KBM-7 (cell line): ENCODE measurements at regions not wholly inside any gene's neighbourhood (a gene's known extent, or its start where the extent isn't known, plus 50 kb on each side); places are given as distances from the start of the nearest gene placed in this dataset.
"Not testable (repeated sequence)": the region's sequence is repeated elsewhere in the genome, so short reads cannot be mapped to it uniquely, and the experiment has no call there.

ENCODE experiments used
- DNase-seq: peaks from one replicate; pipeline ENCODE4 v3.0.0-alpha.2; 2015
- in situ Hi-C: fragments of 300-500 bp; cut with MboI; formaldehyde crosslinking; loops from 2 replicates; pipeline ENCODE4 v1.14.3; 2020; ENCODE audit warnings: low sequenced_read_pairs, low pct_unique_long_range_greater_than_20kb, mixed read lengths

DNA sequence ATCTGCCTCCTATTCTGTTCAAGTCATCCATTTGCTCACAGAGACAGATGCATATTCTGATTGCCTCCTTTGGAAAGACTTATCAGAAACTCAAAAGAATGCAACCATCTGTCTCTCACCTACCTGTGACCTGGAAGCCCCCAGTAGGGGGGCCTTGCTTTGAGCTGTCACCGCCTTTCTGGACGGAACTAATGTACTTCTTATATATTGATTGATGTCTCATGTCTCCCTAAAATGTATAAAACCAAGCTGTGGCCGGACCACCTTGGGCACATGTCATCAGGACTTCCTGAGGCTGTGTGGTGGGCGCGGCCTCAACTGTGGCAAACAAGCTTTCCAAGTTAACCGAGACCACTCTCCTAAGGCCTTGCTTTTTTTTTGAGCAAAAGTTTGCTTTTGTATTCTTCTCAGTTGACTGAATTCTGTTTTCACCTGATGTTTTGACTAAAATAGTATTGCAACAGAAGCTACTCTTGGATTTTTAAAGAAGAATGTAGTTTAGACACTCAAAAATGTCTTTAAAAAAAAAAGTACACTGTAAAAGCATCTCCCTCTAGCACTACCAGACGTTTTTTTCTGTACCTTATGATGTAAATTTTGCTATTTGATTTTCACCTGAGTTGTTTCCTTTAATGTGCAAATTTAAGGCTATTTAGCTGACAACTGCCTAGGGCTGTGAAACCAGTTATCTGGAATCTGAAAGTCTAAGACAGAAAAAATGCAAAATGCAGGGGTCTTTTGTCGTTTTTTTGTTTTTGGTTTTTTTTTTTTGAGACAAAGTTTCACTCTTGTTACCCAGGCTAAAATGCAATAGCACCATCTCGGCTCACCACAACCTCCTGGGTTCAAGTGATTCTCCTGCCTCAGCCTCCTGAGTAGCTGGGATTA, 298.8 kb upstream of the SGCG start:
- in situ Hi-C loops, result not testable (repeated sequence)

DNA sequence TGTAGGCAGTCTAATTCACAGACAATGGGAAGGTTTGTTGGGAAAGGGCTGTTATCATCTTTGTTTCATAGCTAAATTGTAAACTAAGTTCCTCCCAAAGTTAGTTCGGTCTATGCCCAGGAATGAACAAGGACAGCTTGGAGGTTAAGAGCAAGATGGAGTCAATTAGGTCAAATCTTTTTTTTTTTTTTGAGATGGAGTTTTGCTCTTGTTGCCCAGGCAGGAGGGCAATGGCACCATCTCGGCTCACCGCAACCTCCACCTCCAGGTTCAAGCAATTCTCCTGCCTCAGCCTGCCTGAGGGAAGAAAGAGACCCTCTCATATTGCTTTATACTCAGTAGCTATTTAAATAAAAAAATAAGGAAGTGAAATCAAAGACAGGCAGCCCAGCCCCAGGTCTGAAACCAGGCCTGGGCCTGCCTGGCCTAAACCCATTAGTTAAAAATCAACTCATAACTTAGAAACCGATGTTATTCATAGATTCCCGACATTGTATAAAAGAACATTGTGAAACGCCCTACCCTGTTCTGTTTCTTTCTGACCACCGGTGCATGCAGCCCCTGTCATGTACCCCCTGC, 297.4 kb upstream of the SGCG start:
- DNase-seq, result no peak
- in situ Hi-C loops, result no loop called here

More for the DNA sequence above, 298.8 kb upstream of the SGCG start:
- DNase-seq, result not testable (repeated sequence)

DNA sequence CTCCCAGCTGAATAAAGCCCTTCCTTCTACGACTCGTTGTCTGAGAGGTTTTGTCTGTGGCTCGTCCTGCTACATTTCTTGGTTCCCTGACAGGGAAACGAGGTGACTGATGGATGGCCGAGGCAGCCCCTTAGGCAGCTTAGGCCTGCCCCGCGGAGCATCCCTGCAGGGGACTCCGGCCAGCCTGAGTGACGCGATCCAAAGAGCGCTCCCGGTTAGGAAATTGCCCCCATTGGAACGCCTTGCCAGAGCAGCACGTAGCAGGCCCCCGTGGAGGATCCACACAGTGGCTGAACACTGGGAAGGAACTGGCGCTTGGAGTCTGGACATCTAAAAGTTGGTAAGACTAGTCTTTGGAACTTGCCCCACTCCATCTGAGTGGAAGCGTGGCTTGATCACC, 296.8 kb upstream of the SGCG start:
- DNase-seq, result no peak
- in situ Hi-C loops, result no loop called here

DNA sequence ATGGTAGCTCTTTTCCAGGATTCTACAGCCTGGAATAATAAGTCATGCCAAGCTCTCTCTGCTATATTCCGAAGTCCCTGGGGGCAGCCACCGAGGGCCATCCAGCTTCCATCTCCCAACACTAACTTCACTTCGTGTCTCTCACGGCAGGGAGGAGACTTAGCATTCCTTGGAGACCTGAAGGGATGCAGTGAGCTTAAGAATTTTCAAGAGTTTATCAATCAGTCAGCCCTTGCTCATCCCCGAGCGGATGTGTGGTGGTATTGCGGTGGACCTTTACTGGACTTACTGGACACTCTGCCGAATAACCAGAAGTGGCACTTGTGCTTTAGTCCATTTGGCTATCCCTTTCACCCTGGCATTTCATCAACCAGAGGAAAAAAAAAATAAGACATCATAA, 294.7 kb upstream of the SGCG start:
- in situ Hi-C loops, DNase-seq: not testable (repeated sequence)

DNA sequence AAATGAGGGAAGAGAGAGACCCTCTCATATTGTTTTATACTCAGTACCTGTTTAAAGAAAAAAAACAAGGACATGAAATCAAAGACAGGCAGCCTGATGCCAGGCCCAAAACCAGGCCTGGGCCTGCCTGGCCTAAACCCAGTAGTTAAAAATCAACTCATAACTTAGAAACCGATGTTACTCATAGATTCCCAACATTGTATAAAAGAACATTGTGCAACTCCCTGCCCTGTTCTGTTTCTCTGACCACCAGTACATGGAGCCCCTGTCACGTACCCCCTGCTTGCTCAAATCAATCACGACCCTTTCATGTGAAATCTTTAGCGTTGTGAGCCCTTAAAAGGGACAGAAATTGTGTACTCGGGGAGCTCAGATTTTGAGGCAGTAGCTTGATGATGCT, 291.4 kb upstream of the SGCG start:
- in situ Hi-C loops, DNase-seq: not testable (repeated sequence)

DNA sequence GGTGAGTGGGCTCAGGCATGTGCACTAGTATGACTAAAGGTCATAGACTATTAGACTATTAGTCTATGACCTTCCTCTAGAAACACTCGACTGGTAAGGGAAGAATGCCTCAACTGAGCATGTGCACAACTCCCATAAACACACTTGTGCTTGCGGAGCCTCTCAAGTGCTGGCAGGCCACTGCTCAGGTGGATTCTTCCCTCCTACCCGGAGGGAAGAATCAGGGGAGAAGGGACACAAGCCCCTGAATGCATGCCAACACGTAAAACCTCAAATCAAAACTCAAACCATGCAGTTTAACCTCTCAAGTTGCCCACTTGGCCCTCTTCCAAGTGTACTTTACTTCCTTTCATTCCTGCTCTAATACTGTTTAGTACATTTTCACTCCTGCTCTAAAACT, 287.6 kb upstream of the SGCG start:
- in situ Hi-C loops, result no loop called here
- no peak for DNase-seq

DNA sequence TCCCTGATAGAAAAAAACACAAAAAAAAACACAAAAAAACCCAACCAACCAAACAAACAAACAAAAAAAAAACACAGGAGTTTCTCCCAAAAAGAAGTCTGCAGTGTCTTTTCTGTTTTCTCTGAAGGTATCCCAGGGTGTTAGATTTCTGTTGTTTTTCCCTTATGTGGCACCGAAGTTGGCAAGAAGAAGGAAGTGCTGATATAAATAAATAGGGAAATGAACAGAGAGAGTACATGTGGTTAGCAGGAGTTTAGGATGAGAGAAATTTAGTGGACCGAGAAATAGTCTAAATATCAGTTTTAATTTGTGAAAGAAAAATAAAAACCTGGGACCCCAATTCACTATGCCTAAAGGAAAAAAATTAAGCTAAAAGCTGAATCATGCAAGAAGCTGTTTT, 287.0 kb upstream of the SGCG start:
- no peak for DNase-seq
- in situ Hi-C loops, result no loop called here

DNA sequence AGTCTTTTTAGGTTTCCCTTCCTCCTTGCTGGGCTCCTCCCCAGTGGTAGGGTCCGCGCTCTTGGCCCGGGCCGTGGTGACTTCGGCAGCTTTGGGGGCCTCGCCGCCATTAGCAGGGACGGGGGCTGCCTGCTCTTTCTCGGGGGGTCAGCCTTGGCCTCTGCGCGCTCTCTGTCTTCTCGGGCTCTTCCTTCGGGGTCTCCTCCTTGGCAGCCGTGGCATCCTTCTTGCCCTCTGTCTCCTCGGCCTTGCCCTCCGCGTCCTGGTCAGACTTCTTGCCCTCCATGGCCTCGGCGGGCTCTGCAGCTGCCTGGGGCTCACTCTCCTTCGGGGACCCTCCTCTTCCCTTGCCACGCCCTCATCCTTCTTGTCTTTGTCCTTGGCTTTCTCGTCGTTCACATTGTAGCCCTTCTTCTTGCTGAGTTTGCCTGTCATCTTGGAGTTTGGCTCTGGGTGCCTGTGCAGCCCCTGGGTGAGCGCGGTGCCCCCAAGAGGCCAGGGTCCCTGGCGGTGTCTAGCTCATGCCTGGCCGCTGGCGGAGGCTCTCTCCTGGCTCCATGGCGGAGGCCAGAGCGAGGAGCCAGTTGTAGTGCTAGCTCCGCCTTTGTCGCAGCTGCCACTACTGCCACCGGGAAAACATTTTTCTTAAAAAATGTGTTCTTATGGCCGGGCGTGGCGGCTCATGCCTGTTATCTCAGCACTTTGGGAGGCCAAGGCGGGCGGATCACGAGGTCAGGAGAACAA, 283.0 kb upstream of the SGCG start:
- in situ Hi-C loops, result no loop called here
- no peak for DNase-seq

DNA sequence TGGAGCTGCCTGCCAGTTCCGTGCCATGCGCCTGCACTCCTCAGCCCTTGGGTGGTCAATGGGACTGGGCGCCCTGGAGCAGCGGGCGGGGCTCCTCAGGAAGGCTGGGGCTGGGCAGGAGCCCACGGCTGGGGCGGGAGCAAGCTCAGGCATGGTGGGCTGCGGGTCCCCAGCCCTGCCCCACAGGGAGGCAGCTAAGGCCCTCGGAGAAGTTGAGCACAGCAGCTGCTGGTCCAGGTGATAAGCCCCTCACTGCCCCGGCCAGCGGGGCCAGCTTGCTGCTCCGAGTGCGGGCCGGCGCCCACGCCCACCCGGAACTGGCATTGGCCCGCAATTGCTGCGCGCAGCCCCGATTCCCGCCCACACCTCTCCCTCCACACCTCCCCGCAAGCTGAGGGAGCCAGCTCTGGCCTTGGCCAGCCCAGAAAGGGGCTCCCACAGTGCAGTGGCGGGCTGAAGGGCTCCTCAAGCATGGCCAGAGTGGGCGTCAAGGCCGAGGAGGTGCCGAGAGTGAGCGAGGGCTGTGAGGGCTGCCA, 280.3 kb upstream of the SGCG start:
- DNase-seq, in situ Hi-C loops: not testable (repeated sequence)

DNA sequence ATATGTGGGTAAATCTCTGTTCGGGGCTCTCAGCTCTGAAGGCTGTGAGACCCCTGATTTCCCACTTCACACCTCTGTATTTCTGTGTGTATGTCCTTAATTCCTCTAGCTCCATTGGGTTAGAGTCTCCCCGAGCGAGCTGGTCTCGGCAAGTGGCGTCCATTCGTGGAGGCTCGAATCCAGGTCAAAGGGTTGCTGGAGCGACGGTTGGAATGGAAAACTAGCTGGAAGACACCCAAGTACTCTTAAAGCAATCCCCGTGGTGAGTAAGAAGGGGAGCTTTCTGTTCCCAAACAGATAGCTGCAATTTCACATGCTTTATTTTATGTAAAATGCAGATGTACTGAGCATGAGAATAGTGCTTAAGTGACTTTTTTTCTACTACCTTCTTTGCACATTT, 277.5 kb upstream of the SGCG start:
- in situ Hi-C loops, result no loop called here

DNA sequence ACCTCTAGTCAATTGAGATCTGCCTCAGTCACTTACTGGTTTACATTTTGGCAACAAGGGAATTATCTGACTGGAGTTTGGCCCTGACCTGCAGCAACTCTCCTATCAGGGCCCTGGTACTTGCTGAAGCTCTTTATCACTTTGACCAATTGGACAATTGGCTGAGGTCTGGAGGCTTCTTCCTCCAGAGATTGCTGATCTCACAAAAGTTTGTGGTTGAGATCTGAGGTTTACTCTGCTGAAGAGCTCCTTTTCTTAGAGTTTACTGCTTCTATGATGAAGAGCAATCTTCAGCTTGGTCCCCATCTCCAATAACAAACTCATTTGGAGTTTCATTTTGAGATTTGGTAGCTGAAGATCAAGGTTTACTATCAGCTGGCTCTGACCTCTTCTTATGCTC, 276.9 kb upstream of the SGCG start:
- in situ Hi-C loops, result no loop called here
- no peak for DNase-seq

More for the DNA sequence above, 277.5 kb upstream of the SGCG start:
- DNase-seq, result no peak

DNA sequence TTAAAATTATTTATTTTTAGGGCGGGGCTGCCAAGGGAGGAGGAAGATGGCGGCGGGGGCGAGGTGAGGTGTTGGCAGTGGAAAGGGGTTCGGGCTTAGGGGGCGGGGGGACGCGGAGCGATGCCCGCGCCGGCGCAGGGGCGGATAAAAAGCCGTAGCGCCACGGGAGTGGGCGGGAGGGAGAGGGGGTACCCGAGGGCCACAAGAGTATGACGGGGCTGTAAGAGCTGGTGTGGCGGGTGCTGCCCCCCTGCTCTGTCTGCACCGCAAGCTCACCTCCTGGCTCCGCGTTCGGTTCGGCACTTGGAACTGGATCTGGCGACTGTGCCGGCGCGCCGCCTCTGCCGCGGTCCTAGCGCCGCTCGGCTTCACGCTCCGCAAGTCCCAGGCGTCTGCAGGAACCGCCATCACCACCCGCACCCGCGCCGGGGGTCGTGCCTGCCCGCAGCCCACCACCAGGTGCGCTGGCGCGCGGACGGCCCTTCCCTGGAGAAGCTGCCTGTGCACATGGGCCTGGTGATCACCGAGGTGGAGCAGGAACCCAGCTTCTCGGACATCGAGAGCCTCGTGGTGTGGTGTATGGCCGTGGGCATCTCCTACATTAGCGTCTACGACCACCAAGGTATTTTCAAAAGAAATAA, 265.2 kb upstream of the SGCG start:
- DNase-seq, result no peak
- in situ Hi-C loops, result no loop called here

DNA sequence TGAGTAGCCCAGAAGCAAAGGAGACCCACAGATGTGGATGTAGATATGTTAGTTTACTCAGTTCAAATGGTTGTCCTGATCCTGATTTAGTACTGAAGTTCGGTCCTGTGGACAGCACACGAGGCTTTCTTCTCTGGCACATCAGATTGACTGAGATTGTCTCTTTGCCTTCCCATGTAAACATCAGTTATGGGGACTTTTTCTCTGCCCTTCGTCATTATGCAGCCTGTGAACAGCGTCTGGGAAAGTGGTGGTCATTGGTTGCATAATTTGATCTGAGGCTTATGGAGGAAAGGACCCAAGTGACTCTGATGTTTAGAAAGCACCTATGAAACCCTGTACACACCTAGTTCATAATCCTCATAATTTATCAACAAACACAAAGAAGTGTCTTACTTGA, 264.5 kb upstream of the SGCG start:
- in situ Hi-C loops, DNase-seq: not testable (repeated sequence)

DNA sequence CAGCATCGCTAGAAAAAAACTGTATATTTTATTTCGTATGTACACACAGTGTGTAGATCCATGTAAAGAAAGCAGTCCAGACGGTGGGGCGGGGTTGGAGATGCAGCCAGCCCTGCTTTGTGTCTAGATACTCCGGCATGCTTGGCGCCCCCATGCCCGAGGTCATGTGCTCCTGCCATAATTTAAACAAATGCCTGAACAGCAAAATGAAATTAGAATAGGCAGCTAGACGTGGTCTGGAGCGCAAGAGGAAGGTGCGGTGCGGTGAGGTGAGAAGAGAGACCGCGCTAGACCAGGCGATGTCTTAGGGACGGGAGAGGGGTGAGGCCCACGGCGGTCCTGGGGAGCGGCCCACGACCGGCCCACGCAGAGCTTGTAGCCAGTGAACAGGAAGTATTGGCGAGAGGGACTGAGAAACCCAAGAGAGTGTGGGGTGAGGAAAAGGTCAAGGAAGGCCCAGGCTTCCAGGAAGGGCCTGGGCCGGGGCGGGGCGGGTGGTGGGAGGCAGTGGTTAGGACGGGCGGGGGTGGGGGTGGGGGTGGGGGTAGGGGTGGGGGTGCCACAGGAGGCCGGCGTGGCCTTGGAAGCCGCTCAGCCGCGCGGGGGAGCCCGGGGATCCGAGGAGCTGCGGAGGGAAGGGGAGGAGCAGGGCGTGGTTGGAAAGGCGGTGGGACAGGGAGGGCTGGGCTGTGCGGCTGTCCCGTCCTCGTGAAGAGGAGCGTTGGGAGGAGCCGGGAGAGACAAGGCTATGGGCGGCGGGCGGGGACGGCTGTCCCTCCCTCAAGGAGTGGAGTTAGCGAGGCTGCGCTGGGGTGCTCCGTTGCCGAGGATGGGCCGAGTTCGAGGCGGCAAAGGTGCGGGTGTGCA, 254.7 kb upstream of the SGCG start:
- in situ Hi-C loops, result no loop called here
- DNase-seq, result no peak

DNA sequence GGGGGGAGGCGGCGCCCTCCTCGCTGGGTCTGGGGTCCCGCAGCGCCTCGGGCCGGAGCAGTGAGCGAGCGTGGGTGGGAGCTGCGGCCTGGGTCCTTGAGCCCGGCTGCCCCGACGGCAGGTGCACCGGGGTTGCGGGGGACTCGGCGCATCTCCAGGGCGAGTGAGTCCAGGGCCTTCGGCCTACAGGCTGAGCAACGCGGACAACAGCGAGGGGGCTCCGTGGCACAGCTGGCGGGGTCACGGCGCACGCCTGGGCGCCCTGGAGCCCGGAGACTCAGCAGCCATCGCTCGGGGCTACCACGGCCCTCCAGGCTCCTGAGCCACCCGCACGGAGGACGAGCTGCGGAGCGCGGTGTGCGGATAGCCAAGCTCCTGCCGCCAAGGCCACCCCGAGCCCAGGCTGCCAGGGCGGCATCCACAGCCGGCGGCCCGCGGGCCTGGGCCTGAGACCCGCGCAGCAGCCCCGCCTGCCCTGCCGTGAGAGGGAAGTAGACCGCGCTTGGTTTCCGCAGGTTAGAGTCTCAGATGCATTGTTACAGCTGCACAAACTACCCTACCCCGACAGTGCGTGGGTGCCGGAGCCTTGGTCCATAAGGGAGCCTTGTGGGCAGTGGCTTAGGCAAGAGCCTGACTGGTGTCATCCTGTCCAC, 253.9 kb upstream of the SGCG start:
- in situ Hi-C loops, result no loop called here
- no peak for DNase-seq

DNA sequence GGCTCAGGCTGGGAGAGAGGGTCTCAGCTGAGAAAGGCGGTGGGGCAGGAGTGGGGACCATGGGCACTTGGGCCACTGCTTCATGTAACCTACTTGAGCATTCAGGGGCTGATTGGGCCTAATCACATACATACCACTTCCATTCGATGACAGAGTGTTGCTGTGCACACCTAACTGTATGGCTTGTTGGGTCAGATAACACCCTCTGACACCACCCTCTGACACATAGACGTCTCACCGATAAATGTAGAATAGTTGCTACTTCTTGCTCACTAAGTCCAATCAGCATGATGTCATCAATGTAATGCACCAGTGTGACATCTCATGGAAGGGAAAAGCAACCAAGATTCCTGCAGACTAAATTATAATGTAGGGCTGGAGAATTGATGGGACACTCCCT, 252.9 kb upstream of the SGCG start:
- in situ Hi-C loops, DNase-seq: not testable (repeated sequence)

DNA sequence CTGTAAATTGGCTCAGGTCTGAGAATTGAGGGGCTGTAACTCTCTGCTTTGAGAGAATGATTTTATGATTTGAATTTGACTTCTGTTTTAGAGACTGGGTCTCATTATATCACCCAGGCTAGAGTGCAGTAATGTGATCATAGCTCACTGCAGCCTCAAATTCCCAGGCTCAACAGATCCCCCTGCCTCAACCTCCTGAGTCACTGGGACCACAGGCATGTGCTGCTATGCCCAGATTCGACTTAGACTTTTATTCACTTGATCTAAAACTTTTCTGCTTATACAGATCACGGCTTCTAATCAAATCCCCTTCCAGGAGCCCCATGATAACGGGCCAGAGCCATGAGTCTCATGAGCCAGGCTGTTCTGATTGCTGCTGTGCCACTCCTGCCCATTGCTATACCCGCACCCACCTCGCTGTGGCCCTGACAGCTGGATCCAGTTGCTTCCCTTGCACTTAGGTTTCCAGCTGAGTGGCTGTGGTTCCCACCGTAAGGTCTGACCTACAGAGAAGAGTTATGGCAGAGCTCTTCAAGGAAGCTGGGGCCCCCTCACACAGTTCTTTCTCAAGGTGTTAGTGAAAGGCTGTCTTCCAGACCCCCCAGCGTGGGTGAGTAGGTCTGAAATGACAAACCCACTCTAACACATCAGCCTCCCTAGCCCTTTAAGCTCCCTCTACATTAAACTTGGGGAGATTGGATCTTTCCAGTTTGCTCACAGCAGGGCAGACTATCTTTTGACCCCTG, 251.2 kb upstream of the SGCG start:
- no peak for DNase-seq
- in situ Hi-C loops, result no loop called here
